ENCODE measurements at regions not wholly inside any gene's neighbourhood (a gene's known extent, or its start where the extent isn't known, plus 50 kb on each side); places are given as distances from the start of the nearest gene placed in this dataset.

DNA sequence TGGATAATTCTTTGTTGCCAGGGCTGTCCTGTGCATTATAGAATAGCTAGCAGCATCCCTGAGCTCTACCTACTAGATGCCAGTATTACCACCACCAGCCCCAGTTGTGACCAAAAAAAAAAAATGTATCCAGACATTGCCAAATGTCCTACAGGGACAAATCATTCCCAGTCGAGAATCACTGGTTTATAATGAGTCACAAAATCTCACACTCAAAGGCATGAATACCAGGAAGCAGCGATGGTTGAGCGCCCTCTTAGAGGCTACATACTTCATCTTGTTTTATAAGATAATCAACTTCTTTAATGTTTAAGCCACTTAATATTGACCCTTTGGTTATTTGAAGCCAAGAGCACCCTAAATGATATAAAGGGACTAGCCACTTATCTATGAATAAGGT is 297.3 kb downstream of the DHX15 start:
- H3K36me3 ChIP-seq (replicated peaks in 1 of 2; ENCODE audit: insufficient read depth in 1 of 2, low read depth in 2 of 2): no peaks in the 10 kb centered on the region
- no peak for ATAC-seq
- WGBS, 2 donors: 73 to 80% methylated on average over 3 of the region's 3 CpGs
- H3K4me3 ChIP-seq: no peak overlapping the region
- no peak for DNase-seq
- no peak for TF ChIP-seq POLR2A (IDR thresholded peaks at IDR 0.05)
- TF ChIP-seq, protein P1, sequence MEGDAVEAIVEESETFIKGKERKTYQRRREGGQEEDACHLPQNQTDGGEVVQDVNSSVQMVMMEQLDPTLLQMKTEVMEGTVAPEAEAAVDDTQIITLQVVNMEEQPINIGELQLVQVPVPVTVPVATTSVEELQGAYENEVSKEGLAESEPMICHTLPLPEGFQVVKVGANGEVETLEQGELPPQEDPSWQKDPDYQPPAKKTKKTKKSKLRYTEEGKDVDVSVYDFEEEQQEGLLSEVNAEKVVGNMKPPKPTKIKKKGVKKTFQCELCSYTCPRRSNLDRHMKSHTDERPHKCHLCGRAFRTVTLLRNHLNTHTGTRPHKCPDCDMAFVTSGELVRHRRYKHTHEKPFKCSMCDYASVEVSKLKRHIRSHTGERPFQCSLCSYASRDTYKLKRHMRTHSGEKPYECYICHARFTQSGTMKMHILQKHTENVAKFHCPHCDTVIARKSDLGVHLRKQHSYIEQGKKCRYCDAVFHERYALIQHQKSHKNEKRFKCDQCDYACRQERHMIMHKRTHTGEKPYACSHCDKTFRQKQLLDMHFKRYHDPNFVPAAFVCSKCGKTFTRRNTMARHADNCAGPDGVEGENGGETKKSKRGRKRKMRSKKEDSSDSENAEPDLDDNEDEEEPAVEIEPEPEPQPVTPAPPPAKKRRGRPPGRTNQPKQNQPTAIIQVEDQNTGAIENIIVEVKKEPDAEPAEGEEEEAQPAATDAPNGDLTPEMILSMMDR (IDR thresholded peaks at IDR 0.05): no peak
- no peaks in the 10 kb centered on the region for H3K4me1 ChIP-seq
- intact Hi-C loops (cut with DNase I): no loop called here
- H3K27ac ChIP-seq: no peak overlapping the region
- no peaks in the 10 kb centered on the region for H3K27me3 ChIP-seq
- no peaks in the 10 kb centered on the region for H3K9me3 ChIP-seq

DNA sequence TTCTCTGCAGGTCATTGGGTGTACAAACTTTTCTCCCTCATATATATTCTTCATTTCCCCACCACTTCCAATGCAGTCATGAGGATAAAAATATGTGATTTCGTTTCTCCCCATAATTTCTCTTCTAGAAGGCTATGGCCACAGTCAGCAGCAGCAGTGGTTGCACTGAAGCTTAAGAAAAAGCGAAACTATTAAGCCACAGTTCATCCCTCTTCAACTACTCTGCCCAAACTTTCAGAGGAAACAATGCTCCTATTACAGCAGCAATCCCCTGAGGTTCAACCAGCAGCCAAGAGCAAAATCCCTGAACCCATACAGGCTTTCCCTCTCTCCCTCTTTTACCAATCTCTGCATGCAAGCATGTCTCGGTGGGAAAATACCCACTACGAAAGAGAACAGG is 298.6 kb downstream of the DHX15 start:
- H3K9me3 ChIP-seq: no peaks in the 10 kb centered on the region
- 56% methylated on average over 4 of the region's 4 CpGs for WGBS, 2 donors
- ATAC-seq: no peak

DNA sequence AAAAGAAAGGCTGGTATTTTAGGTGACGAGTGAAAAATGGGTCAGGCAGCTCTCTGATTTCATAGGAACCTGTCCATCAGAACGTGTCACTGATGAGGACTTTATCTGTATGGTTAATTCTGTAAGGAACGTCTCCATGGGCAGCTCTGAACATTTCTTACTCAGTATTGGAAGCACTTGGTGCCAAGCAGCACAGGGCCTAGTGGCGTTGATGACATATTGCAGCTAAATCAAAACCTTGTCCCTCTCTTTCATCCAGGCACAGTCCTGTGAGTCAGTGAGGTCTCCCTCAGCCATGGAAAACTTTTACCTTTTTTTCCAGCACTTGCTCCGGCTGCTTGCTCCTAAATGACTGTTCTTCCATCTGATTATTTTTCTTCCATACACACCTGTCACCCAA is 301.9 kb downstream of the DHX15 start:
- no peaks in the 10 kb centered on the region for H3K36me3 ChIP-seq (replicated peaks in 1 of 2; ENCODE audit: insufficient read depth in 1 of 2, low read depth in 2 of 2)
- H3K9me3 ChIP-seq: no peaks in the 10 kb centered on the region
- H3K4me3 ChIP-seq: no peak overlapping the region
- no peak for ATAC-seq
- DNase-seq: no peak
- no peak overlapping the region for H3K27ac ChIP-seq
- H3K4me1 ChIP-seq: peaks cover 8% of the 10 kb centered on the region
- intact Hi-C loops (cut with DNase I): no loop called here
- TF ChIP-seq, protein P1 (IDR thresholded peaks at IDR 0.05): no peak
- TF ChIP-seq POLR2A (IDR thresholded peaks at IDR 0.05): no peak
- 65 to 74% methylated on average over 5 of the region's 5 CpGs for WGBS, 2 donors
- no peaks in the 10 kb centered on the region for H3K27me3 ChIP-seq

More for the DNA sequence above, 298.6 kb downstream of the DHX15 start:
- DNase-seq: no peak
- no peaks in the 10 kb centered on the region for H3K27me3 ChIP-seq
- H3K36me3 ChIP-seq (replicated peaks in 1 of 2; ENCODE audit: insufficient read depth in 1 of 2, low read depth in 2 of 2): no peaks in the 10 kb centered on the region
- H3K4me3 ChIP-seq: no peak overlapping the region
- H3K4me1 ChIP-seq: no peaks in the 10 kb centered on the region
- intact Hi-C loops (cut with DNase I): no loop called here
- TF ChIP-seq, protein P1 (IDR thresholded peaks at IDR 0.05): no peak
- no peak for TF ChIP-seq POLR2A (IDR thresholded peaks at IDR 0.05)
- no peak overlapping the region for H3K27ac ChIP-seq

DNA sequence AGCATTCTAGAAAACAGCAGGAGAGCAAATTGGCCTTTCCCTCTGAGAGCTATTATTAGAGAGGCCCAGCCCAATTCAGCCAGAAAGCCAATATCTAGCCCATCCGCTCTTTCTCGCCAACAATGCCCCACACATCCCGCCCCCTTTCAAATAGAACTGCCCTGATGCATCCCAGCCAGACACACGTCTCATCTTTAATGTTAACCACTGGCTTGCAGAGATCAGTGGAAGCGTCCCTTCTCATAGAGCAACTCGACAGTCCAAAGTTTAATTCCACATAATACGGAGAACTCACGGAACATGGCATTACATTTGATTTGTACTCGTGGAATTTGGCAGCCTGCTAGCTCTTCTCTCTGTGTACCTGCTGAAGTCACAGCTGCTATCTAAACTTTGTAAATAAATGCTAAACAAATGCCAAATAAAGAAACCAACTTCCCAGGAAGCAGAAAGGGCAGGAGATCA is 304.4 kb downstream of the DHX15 start:
- TF ChIP-seq, protein P1 (IDR thresholded peaks at IDR 0.05): no peak
- TF ChIP-seq POLR2A (IDR thresholded peaks at IDR 0.05): no peak
- Histone ChIP-seq H3K9me3 (no peaks in the 10 kb centered on the region), H3K36me3 (replicated peaks in 1 of 2; ENCODE audit: insufficient read depth in 1 of 2, low read depth in 2 of 2) (no peaks in the 10 kb centered on the region), H3K4me1 (peaks cover 8% of the 10 kb centered on the region), H3K27me3 (no peaks in the 10 kb centered on the region), H3K4me3 (no peak overlapping the region), H3K27ac (no peak overlapping the region)
- WGBS, 2 donors: 27 to 31% methylated on average over 9 of the region's 9 CpGs
- DNase-seq (no peak), ATAC-seq (no peak)
- intact Hi-C loops (cut with DNase I): no loop called here

DNA sequence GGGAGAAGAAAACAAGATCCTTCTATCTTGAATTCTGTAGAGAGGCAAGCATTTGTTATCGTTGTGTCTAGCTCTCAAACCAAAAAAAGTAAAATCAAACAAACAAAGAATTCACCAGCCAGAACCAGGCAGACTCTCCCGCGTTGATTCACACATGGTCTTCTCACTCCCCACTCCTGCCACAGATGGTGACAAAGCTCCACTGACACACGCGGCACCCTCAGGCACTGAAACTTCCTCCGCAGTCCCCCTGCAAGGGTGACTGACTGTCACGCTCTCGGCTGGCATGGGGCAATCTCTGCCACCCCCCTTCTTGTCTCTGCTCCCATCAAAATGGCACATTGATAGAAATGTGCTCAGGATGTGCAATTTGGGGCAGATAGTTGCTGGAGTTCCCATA is 304.9 kb downstream of the DHX15 start:
- DNase-seq (no peak), ATAC-seq (no peak)
- TF ChIP-seq POLR2A (IDR thresholded peaks at IDR 0.05): no peak
- TF ChIP-seq, protein P1 (IDR thresholded peaks at IDR 0.05): no peak
- 61 to 74% methylated on average over 7 to 8 of the region's 8 CpGs for WGBS, 2 donors
- H3K4me3 ChIP-seq: no peak overlapping the region
- H3K36me3 ChIP-seq (replicated peaks in 1 of 2; ENCODE audit: insufficient read depth in 1 of 2, low read depth in 2 of 2): no peaks in the 10 kb centered on the region
- no peak overlapping the region for H3K27ac ChIP-seq
- intact Hi-C loops (cut with DNase I): no loop called here
- H3K4me1 ChIP-seq: peaks cover 8% of the 10 kb centered on the region
- no peaks in the 10 kb centered on the region for H3K27me3 ChIP-seq
- no peaks in the 10 kb centered on the region for H3K9me3 ChIP-seq
